Prostate gland (tissue), 2 donors: ENCODE measurements at regions not wholly inside any gene's neighbourhood (a gene's known extent, or its start where the extent isn't known, plus 50 kb on each side); places are given as distances from the start of the nearest gene placed in this dataset.

ENCODE experiments used
- CTCF ChIP-seq, 4 experiments: fragments of 200-600 bp in 2 of 4; fragments of 450-650 bp in 2 of 4; sonication (generic) in 2 of 4; IDR thresholded peaks; 1 replicate in 3 of 4; 2 replicates in 1 of 4; pipeline ENCODE4 v1.5.1; 2016 to 2019; ENCODE audit warnings: antibody characterized with exemption in 4 of 4, mild to moderate bottlenecking in 2 of 4, moderate library complexity in 2 of 4
- POLR2A ChIP-seq: fragments of 450-650 bp; IDR thresholded peaks from one replicate; pipeline ENCODE4 v1.6.1; 2016; ENCODE audit warnings: antibody characterized with exemption, mild to moderate bottlenecking

- TF ChIP-seq CTCF (IDR thresholded peaks at IDR 0.05) (no peak), POLR2A (no peak)
Measured at GRCh38 chr14:34113005-34113511, 162.2 kb upstream of the EGLN3 start.
